ENCODE measurements at regions not wholly inside any gene's neighbourhood (a gene's known extent, or its start where the extent isn't known, plus 50 kb on each side); places are given as distances from the start of the nearest gene placed in this dataset.

- no peaks in the 10 kb centered on the region for H3K27me3 ChIP-seq (ENCODE audit: control insufficient read depth in 5 of 5, insufficient read depth in 4 of 5, low read length in 5 of 5)
- no peaks in the 10 kb centered on the region for H3K4me1 ChIP-seq (ENCODE audit: control insufficient read depth in 5 of 5, insufficient read depth in 5 of 5, low read length in 5 of 5)
- no peak overlapping the region for H3K4me3 ChIP-seq (ENCODE audit: low read depth in 1 of 5, low read length in 5 of 5)
- H3K27ac ChIP-seq (ENCODE audit: low read depth, low read length), result no peak overlapping the region
- no peak overlapping the region for H3K9ac ChIP-seq (ENCODE audit: low read length in 5 of 5)
- no peaks in the 10 kb centered on the region for H3K9me3 ChIP-seq (ENCODE audit: control insufficient read depth in 5 of 5, low read length in 5 of 5)
- no peaks in the 10 kb centered on the region for H3K36me3 ChIP-seq (ENCODE audit: control insufficient read depth in 5 of 5, insufficient read depth in 5 of 5, low read length in 5 of 5)
Observed at GRCh38 chr1:217062586-217062985, 339.4 kb upstream of the ESRRG start.

GRCh38 chr1:217059401-217059800 lies 336.2 kb upstream of the ESRRG start:
- Histone ChIP-seq H3K27me3 (ENCODE audit: control insufficient read depth in 5 of 5, insufficient read depth in 4 of 5, low read length in 5 of 5) (no peaks in the 10 kb centered on the region), H3K4me1 (ENCODE audit: control insufficient read depth in 5 of 5, insufficient read depth in 5 of 5, low read length in 5 of 5) (no peaks in the 10 kb centered on the region)

GRCh38 chr1:217053676-217054075 lies 330.4 kb upstream of the ESRRG start:
- H3K27me3 ChIP-seq (ENCODE audit: control insufficient read depth in 5 of 5, insufficient read depth in 4 of 5, low read length in 5 of 5), result no peaks in the 10 kb centered on the region
- H3K4me3 ChIP-seq (ENCODE audit: low read depth in 1 of 5, low read length in 5 of 5), result no peak overlapping the region
- no peaks in the 10 kb centered on the region for H3K36me3 ChIP-seq (ENCODE audit: control insufficient read depth in 5 of 5, insufficient read depth in 5 of 5, low read length in 5 of 5)
- H3K4me1 ChIP-seq (ENCODE audit: control insufficient read depth in 5 of 5, insufficient read depth in 5 of 5, low read length in 5 of 5), result no peaks in the 10 kb centered on the region
- no peak overlapping the region for H3K9ac ChIP-seq (ENCODE audit: low read length in 5 of 5)
- H3K27ac ChIP-seq (ENCODE audit: low read depth, low read length), result no peak overlapping the region
- no peaks in the 10 kb centered on the region for H3K9me3 ChIP-seq (ENCODE audit: control insufficient read depth in 5 of 5, low read length in 5 of 5)

More at GRCh38 chr1:217059401-217059800, 336.2 kb upstream of the ESRRG start:
- no peaks in the 10 kb centered on the region for H3K9me3 ChIP-seq (ENCODE audit: control insufficient read depth in 5 of 5, low read length in 5 of 5)
- H3K9ac ChIP-seq (ENCODE audit: low read length in 5 of 5), result no peak overlapping the region
- H3K36me3 ChIP-seq (ENCODE audit: control insufficient read depth in 5 of 5, insufficient read depth in 5 of 5, low read length in 5 of 5), result no peaks in the 10 kb centered on the region
- H3K4me3 ChIP-seq (ENCODE audit: low read depth in 1 of 5, low read length in 5 of 5), result no peak overlapping the region
- H3K27ac ChIP-seq (ENCODE audit: low read depth, low read length), result no peak overlapping the region

- H3K9ac ChIP-seq (ENCODE audit: low read length in 5 of 5), result no peak overlapping the region
- H3K27ac ChIP-seq (ENCODE audit: low read depth, low read length), result no peak overlapping the region
- H3K9me3 ChIP-seq (ENCODE audit: control insufficient read depth in 5 of 5, low read length in 5 of 5), result no peaks in the 10 kb centered on the region
- H3K27me3 ChIP-seq (ENCODE audit: control insufficient read depth in 5 of 5, insufficient read depth in 4 of 5, low read length in 5 of 5), result no peaks in the 10 kb centered on the region
- H3K4me3 ChIP-seq (ENCODE audit: low read depth in 1 of 5, low read length in 5 of 5), result no peak overlapping the region
- no peaks in the 10 kb centered on the region for H3K36me3 ChIP-seq (ENCODE audit: control insufficient read depth in 5 of 5, insufficient read depth in 5 of 5, low read length in 5 of 5)
- H3K4me1 ChIP-seq (ENCODE audit: control insufficient read depth in 5 of 5, insufficient read depth in 5 of 5, low read length in 5 of 5), result no peaks in the 10 kb centered on the region
Observed at GRCh38 chr1:217052626-217053025, 329.4 kb upstream of the ESRRG start.

- no peak overlapping the region for H3K4me3 ChIP-seq (ENCODE audit: low read depth in 1 of 5, low read length in 5 of 5)
- H3K27ac ChIP-seq (ENCODE audit: low read depth, low read length), result no peak overlapping the region
- H3K9me3 ChIP-seq (ENCODE audit: control insufficient read depth in 5 of 5, low read length in 5 of 5), result no peaks in the 10 kb centered on the region
- H3K9ac ChIP-seq (ENCODE audit: low read length in 5 of 5), result no peak overlapping the region
- no peaks in the 10 kb centered on the region for H3K36me3 ChIP-seq (ENCODE audit: control insufficient read depth in 5 of 5, insufficient read depth in 5 of 5, low read length in 5 of 5)
- H3K4me1 ChIP-seq (ENCODE audit: control insufficient read depth in 5 of 5, insufficient read depth in 5 of 5, low read length in 5 of 5), result no peaks in the 10 kb centered on the region
- H3K27me3 ChIP-seq (ENCODE audit: control insufficient read depth in 5 of 5, insufficient read depth in 4 of 5, low read length in 5 of 5), result no peaks in the 10 kb centered on the region
Observed at GRCh38 chr1:217052196-217052595, 329.0 kb upstream of the ESRRG start.

- Histone ChIP-seq H3K36me3 (ENCODE audit: control insufficient read depth in 5 of 5, insufficient read depth in 5 of 5, low read length in 5 of 5) (no peaks in the 10 kb centered on the region), H3K4me3 (ENCODE audit: low read depth in 1 of 5, low read length in 5 of 5) (no peak overlapping the region), H3K27me3 (ENCODE audit: control insufficient read depth in 5 of 5, insufficient read depth in 4 of 5, low read length in 5 of 5) (no peaks in the 10 kb centered on the region), H3K9me3 (ENCODE audit: control insufficient read depth in 5 of 5, low read length in 5 of 5) (no peaks in the 10 kb centered on the region), H3K4me1 (ENCODE audit: control insufficient read depth in 5 of 5, insufficient read depth in 5 of 5, low read length in 5 of 5) (no peaks in the 10 kb centered on the region), H3K9ac (ENCODE audit: low read length in 5 of 5) (no peak overlapping the region), H3K27ac (ENCODE audit: low read depth, low read length) (no peak overlapping the region)
Observed at GRCh38 chr1:217049721-217050120, 326.5 kb upstream of the ESRRG start.

GRCh38 chr1:217049081-217049480 lies 325.9 kb upstream of the ESRRG start:
- Histone ChIP-seq H3K36me3 (ENCODE audit: control insufficient read depth in 5 of 5, insufficient read depth in 5 of 5, low read length in 5 of 5) (no peaks in the 10 kb centered on the region), H3K9ac (ENCODE audit: low read length in 5 of 5) (no peak overlapping the region), H3K27me3 (ENCODE audit: control insufficient read depth in 5 of 5, insufficient read depth in 4 of 5, low read length in 5 of 5) (no peaks in the 10 kb centered on the region), H3K4me1 (ENCODE audit: control insufficient read depth in 5 of 5, insufficient read depth in 5 of 5, low read length in 5 of 5) (no peaks in the 10 kb centered on the region), H3K4me3 (ENCODE audit: low read depth in 1 of 5, low read length in 5 of 5) (no peak overlapping the region), H3K9me3 (ENCODE audit: control insufficient read depth in 5 of 5, low read length in 5 of 5) (no peaks in the 10 kb centered on the region), H3K27ac (ENCODE audit: low read depth, low read length) (no peak overlapping the region)

- Histone ChIP-seq H3K9ac (ENCODE audit: low read length in 5 of 5) (no peak overlapping the region), H3K36me3 (ENCODE audit: control insufficient read depth in 5 of 5, insufficient read depth in 5 of 5, low read length in 5 of 5) (no peaks in the 10 kb centered on the region), H3K4me3 (ENCODE audit: low read depth in 1 of 5, low read length in 5 of 5) (no peak overlapping the region), H3K9me3 (ENCODE audit: control insufficient read depth in 5 of 5, low read length in 5 of 5) (no peaks in the 10 kb centered on the region), H3K4me1 (ENCODE audit: control insufficient read depth in 5 of 5, insufficient read depth in 5 of 5, low read length in 5 of 5) (no peaks in the 10 kb centered on the region), H3K27ac (ENCODE audit: low read depth, low read length) (no peak overlapping the region), H3K27me3 (ENCODE audit: control insufficient read depth in 5 of 5, insufficient read depth in 4 of 5, low read length in 5 of 5) (no peaks in the 10 kb centered on the region)
Observed at GRCh38 chr1:217048104-217048707, 325.0 kb upstream of the ESRRG start.

- Histone ChIP-seq H3K4me3 (ENCODE audit: low read depth in 1 of 5, low read length in 5 of 5) (no peak overlapping the region), H3K9me3 (ENCODE audit: control insufficient read depth in 5 of 5, low read length in 5 of 5) (peaks cover 0 to 20% (median 12%) of the 10 kb centered on the region in 5 donors), H3K9ac (ENCODE audit: low read length in 5 of 5) (no peak overlapping the region), H3K27ac (ENCODE audit: low read depth, low read length) (no peak overlapping the region), H3K27me3 (ENCODE audit: control insufficient read depth in 5 of 5, insufficient read depth in 4 of 5, low read length in 5 of 5) (no peaks in the 10 kb centered on the region), H3K36me3 (ENCODE audit: control insufficient read depth in 5 of 5, insufficient read depth in 5 of 5, low read length in 5 of 5) (no peaks in the 10 kb centered on the region), H3K4me1 (ENCODE audit: control insufficient read depth in 5 of 5, insufficient read depth in 5 of 5, low read length in 5 of 5) (no peaks in the 10 kb centered on the region)
Observed at GRCh38 chr1:217040711-217041455, 317.7 kb upstream of the ESRRG start.

GRCh38 chr1:217039926-217040325 lies 316.7 kb upstream of the ESRRG start:
- Histone ChIP-seq H3K9me3 (ENCODE audit: control insufficient read depth in 5 of 5, low read length in 5 of 5) (peaks cover 0 to 20% (median 12%) of the 10 kb centered on the region in 5 donors), H3K9ac (ENCODE audit: low read length in 5 of 5) (no peak overlapping the region), H3K27ac (ENCODE audit: low read depth, low read length) (no peak overlapping the region), H3K36me3 (ENCODE audit: control insufficient read depth in 5 of 5, insufficient read depth in 5 of 5, low read length in 5 of 5) (no peaks in the 10 kb centered on the region), H3K4me1 (ENCODE audit: control insufficient read depth in 5 of 5, insufficient read depth in 5 of 5, low read length in 5 of 5) (no peaks in the 10 kb centered on the region), H3K27me3 (ENCODE audit: control insufficient read depth in 5 of 5, insufficient read depth in 4 of 5, low read length in 5 of 5) (no peaks in the 10 kb centered on the region), H3K4me3 (ENCODE audit: low read depth in 1 of 5, low read length in 5 of 5) (no peak overlapping the region)
